Lower leg skin (tissue), 4 donors: ENCODE measurements at regions not wholly inside any gene's neighbourhood (a gene's known extent, or its start where the extent isn't known, plus 50 kb on each side); places are given as distances from the start of the nearest gene placed in this dataset.

ENCODE experiments used
- DNase-seq, 2 donors: peaks; one replicate each; pipeline ENCODE4 v3.0.0-alpha.2; 2019; ENCODE audit warnings: low spot score in 2 of 2
- H3K4me3 ChIP-seq: fragments of 200-600 bp; sonication (generic); 2 replicates; pipeline ENCODE4 v1.5.1; 2017; ENCODE audit warnings: mild to moderate bottlenecking, low read depth; ENCODE audit not compliant: poor library complexity, severe bottlenecking
- CTCF ChIP-seq, 3 donors: fragments of 450-650 bp; IDR thresholded peaks; one replicate each; pipeline ENCODE4 v1.5.1; 2016; ENCODE audit warnings: antibody characterized with exemption in 3 of 3, mild to moderate bottlenecking in 3 of 3, moderate library complexity in 2 of 3
- POLR2A ChIP-seq, 2 donors: fragments of 450-650 bp; IDR thresholded peaks; one replicate each; pipeline ENCODE4 v1.6.1; 2016 to 2017; ENCODE audit warnings: antibody characterized with exemption in 2 of 2, mild to moderate bottlenecking in 1 of 2, moderate library complexity in 1 of 2
- WGBS, 2 donors: methylation state at CpG; one replicate each; pipeline ENCODE4 v1.1.5; 2018; 5-methylcytosine and 5-hydroxymethylcytosine counted together
- intact Hi-C: fragments of 100-400 bp; cut with DNase I; formaldehyde crosslinking; loops from one replicate; pipeline ENCODE4 v1.15.0; 2023; ENCODE audit warnings: low total_unique reads

GRCh38 chr3:26171006-26171405, 381.1 kb downstream of the OXSM start:
- TF ChIP-seq POLR2A (IDR thresholded peaks at IDR 0.05): no peak
- no peak for TF ChIP-seq CTCF (IDR thresholded peaks at IDR 0.05)
- H3K4me3 ChIP-seq: no peak overlapping the region
- DNase-seq: no peak
- intact Hi-C loops: no loop called here

- no peak for TF ChIP-seq CTCF (IDR thresholded peaks at IDR 0.05)
- no peak for TF ChIP-seq POLR2A (IDR thresholded peaks at IDR 0.05)
- intact Hi-C loops: no loop called here
- 89% methylated on average over 1 of the region's 1 CpG for WGBS, 2 donors
- H3K4me3 ChIP-seq: no peak overlapping the region
- no peak for DNase-seq
These were observed 401.7 kb downstream of the OXSM start for GRCh38 chr3:26191556-26191955.

- intact Hi-C loops: no loop called here
- WGBS, 2 donors: 72 to 79% methylated on average over 3 of the region's 3 CpGs
- no peak for DNase-seq
- TF ChIP-seq POLR2A (IDR thresholded peaks at IDR 0.05) (no peak), CTCF (IDR thresholded peaks at IDR 0.05) (no peak)
- no peak overlapping the region for H3K4me3 ChIP-seq
These were observed 403.7 kb downstream of the OXSM start for GRCh38 chr3:26193558-26193957.

GRCh38 chr3:26196781-26197180, 406.9 kb downstream of the OXSM start:
- no peak for DNase-seq
- no peak overlapping the region for H3K4me3 ChIP-seq
- intact Hi-C loops: no loop called here
- TF ChIP-seq CTCF (IDR thresholded peaks at IDR 0.05) (no peak), POLR2A (IDR thresholded peaks at IDR 0.05) (no peak)

GRCh38 chr3:26198609-26199008, 408.7 kb downstream of the OXSM start:
- DNase-seq: no peak
- TF ChIP-seq CTCF (IDR thresholded peaks at IDR 0.05): no peak
- no peak for TF ChIP-seq POLR2A (IDR thresholded peaks at IDR 0.05)
- 81 to 82% methylated on average over 2 of the region's 2 CpGs for WGBS, 2 donors
- intact Hi-C loops: no loop called here
- no peak overlapping the region for H3K4me3 ChIP-seq

GRCh38 chr3:26202169-26202568, 412.3 kb downstream of the OXSM start:
- intact Hi-C loops: no loop called here
- TF ChIP-seq POLR2A (IDR thresholded peaks at IDR 0.05) (no peak), CTCF (IDR thresholded peaks at IDR 0.05) (no peak)
- WGBS, 2 donors: 77 to 78% methylated on average over 3 of the region's 3 CpGs
- H3K4me3 ChIP-seq: no peak overlapping the region
- DNase-seq: no peak
